BJ (cell line): ENCODE measurements at regions not wholly inside any gene's neighbourhood (a gene's known extent, or its start where the extent isn't known, plus 50 kb on each side); places are given as distances from the start of the nearest gene placed in this dataset.
A peak's percentile ranks its signal among the peaks of the same experiment; 100 is the strongest.

Experiments used
- CTCF ChIA-PET: fragments of 350-600 bp; formaldehyde crosslinking; extraction: SDS; loops from one replicate; lab custom pipeline; 2021; ENCODE audit warnings: antibody characterized with exemption, inconsistent platforms; lab: Yijun Ruan, JAX
- POLR2A ChIA-PET: fragments of 300-600 bp; sonication (Branson Sonifier 250); formaldehyde crosslinking; extraction: SDS; loops from one replicate; lab custom pipeline; 2021; ENCODE audit warnings: antibody characterized with exemption; lab: Charles Lee
- DNase-seq: peaks from one replicate; pipeline ENCODE4 v3.0.0-alpha.2; 2011; ENCODE audit warnings: low read depth
- H3K27me3 ChIP-seq: 2 replicates; pipeline ENCODE4 v1.6.0; 2011; ENCODE audit warnings: low read length; ENCODE audit not compliant: control insufficient read depth, insufficient read depth
- H3K36me3 ChIP-seq: 2 replicates; pipeline ENCODE4 v1.5.1; 2011; ENCODE audit warnings: low read length; ENCODE audit not compliant: control insufficient read depth, insufficient read depth
- H3K4me3 ChIP-seq: 2 replicates; pipeline ENCODE4 v1.5.1; 2011; ENCODE audit warnings: low read depth, mild to moderate bottlenecking, control low read depth, low read length
- TF ChIP-seq, protein P1 (sequence below): IDR thresholded peaks from 2 replicates; pipeline ENCODE4 v1.5.1; 2011; ENCODE audit warnings: low read depth, mild to moderate bottlenecking, control low read depth, inconsistent platforms, low read length, moderate library complexity; ENCODE audit not compliant: insufficient read depth

DNA sequence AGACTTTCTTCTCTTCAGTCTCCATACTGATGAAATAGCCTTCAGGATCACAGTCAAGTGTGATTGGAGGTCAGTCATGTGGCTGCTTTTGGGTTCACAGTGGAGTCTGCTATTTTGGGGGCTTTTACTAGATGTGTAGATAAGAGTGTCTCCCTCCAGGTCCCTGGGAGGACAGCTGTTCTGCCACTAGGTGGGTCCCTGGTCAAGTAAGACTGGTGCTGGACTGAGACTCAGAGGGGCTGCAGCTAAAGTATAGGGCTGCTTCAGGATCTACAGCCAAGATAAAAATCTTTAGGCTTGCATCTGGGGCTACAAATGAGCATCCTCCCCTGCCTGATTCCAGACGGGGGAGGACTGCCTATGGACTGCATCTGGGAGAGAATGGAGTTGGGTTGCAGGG lies 200.7 kb upstream of the ANKRD50 start:
- ChIA-PET POLR2A (no interaction called here), CTCF (no interaction called here)
- TF ChIP-seq, protein P1, sequence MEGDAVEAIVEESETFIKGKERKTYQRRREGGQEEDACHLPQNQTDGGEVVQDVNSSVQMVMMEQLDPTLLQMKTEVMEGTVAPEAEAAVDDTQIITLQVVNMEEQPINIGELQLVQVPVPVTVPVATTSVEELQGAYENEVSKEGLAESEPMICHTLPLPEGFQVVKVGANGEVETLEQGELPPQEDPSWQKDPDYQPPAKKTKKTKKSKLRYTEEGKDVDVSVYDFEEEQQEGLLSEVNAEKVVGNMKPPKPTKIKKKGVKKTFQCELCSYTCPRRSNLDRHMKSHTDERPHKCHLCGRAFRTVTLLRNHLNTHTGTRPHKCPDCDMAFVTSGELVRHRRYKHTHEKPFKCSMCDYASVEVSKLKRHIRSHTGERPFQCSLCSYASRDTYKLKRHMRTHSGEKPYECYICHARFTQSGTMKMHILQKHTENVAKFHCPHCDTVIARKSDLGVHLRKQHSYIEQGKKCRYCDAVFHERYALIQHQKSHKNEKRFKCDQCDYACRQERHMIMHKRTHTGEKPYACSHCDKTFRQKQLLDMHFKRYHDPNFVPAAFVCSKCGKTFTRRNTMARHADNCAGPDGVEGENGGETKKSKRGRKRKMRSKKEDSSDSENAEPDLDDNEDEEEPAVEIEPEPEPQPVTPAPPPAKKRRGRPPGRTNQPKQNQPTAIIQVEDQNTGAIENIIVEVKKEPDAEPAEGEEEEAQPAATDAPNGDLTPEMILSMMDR, result no peak
- Histone ChIP-seq H3K4me3 (no peak overlapping the region), H3K27me3 (no peaks in the 10 kb centered on the region), H3K36me3 (no peaks in the 10 kb centered on the region)
- no peak for DNase-seq

DNA sequence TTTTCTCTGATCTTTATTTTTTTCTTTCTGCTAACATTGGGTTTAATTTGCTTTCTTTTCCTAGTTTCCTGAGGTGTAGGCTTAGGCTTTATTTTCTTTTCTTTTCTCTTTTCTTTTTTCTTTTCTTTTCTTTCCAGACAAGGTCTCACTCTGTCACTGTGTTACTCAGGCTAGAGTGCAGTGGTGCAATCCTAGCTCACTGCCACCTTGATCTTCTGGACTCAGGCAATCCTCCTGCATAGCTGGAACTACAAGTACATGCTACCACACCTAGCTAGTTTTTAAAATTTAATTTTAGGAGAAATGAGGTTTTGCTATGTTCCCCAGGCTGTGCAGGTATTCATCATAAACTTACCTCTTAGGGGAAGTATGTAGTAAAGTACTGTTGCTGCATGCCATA lies 197.8 kb upstream of the ANKRD50 start:
- Histone ChIP-seq H3K27me3 (no peaks in the 10 kb centered on the region), H3K4me3 (no peak overlapping the region), H3K36me3 (no peaks in the 10 kb centered on the region)
- ChIA-PET CTCF (no interaction called here), POLR2A (no interaction called here)
- TF ChIP-seq, protein P1, result no peak
- no peak for DNase-seq

DNA sequence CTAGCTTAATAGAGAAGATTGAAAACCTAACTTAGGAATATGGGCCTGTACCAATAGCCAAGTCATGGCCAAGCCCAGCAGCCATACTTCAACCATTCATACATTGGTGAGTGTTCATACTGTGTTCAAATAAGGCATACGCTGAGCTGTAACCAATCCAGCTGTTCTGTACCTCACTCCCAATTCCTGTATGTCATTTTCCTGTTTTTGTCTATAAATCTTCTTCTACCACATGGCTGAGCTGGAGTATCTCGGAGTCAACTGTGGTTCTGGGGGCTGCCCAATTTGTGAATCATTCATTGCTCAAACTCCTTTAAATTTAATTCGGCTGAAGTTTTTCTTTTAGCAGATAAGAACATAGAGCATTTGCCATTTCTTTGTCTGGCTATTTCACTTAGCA lies 195.3 kb upstream of the ANKRD50 start:
- Histone ChIP-seq H3K4me3 (no peak overlapping the region), H3K27me3 (no peaks in the 10 kb centered on the region), H3K36me3 (no peaks in the 10 kb centered on the region)
- DNase-seq, result peak; percentile 70
- TF ChIP-seq, protein P1, result no peak
- POLR2A ChIA-PET, result no interaction called here
- CTCF ChIA-PET, result no interaction called here

DNA sequence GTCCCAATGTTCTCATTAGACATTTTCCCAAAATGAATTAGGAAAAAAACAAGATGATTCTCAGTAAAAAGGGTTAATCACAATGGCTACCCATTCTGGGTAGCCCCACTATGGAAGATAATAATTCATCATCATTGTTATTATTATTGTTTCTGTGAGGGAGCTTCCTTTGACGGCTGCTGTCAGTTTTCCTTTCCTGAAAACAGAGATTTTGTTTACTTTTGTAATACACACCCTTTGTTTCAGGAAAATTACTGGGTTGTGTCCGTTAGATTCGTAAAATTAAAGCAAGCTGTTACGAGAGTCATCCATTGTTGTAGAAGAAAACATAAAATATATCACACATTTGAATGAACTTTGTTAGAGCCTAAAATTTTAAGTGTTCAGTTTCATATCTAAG lies 192.9 kb upstream of the ANKRD50 start:
- H3K4me3 ChIP-seq, result no peak overlapping the region
- no peak for DNase-seq
- ChIA-PET CTCF (no interaction called here), POLR2A (no interaction called here)
- no peaks in the 10 kb centered on the region for H3K36me3 ChIP-seq
- no peaks in the 10 kb centered on the region for H3K27me3 ChIP-seq
- TF ChIP-seq, protein P1, result no peak

DNA sequence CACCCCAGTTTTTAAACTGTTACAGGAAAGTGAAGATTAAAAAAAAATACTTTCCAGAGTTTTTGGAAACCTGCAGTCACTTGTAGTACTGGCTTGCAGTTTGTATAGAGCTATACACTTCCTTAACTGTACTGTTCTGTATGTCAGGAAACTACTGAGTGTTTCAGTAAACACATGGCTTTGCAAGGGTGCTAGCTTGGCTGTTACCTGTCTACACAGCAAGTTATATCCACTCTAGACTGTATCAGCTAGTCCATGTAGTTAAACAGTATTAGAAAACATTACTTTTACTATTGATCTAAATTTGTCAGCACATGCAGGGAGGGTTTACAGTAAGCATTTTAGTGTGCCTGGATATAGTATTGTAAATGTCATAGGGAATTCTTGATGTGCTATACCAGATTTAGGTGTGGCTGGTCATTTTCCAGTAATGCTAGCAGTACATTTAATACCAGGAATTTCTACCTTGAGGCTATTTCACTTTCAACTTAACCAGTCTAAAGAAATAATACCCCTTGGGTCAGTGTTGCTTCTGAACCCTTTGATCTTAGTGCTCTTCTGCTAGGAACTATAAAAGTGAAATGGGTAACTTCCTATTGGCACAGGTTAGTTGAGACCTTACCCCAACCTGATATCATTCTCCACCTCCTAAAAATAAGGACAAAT lies 192.3 kb upstream of the ANKRD50 start:
- no peak for DNase-seq
- ChIA-PET CTCF (interaction anchor here (0.6 kb wide), 2 partner anchors 339 to 447 kb away, joined by 3 read pairs; no protein-coding TSS in a partner anchor), POLR2A (no interaction called here)
- Histone ChIP-seq H3K4me3 (no peak overlapping the region), H3K36me3 (no peaks in the 10 kb centered on the region), H3K27me3 (no peaks in the 10 kb centered on the region)
- TF ChIP-seq, protein P1, result no peak
